Chondrocyte (in vitro differentiated cells): ENCODE measurements at regions not wholly inside any gene's neighbourhood (a gene's known extent, or its start where the extent isn't known, plus 50 kb on each side); places are given as distances from the start of the nearest gene placed in this dataset.

Experiments used
- DNase-seq: peaks from one replicate; pipeline ENCODE4 v3.0.0; 2021; ENCODE audit warnings: mixed read lengths, low spot score
- H3K27ac Mint-ChIP-seq: one replicate; pipeline ENCODE4 v1.8.0; 2021; ENCODE audit warnings: mild to moderate bottlenecking, moderate library complexity, mixed read lengths; ENCODE audit not compliant: unreplicated experiment
- H3K27me3 Mint-ChIP-seq: 2 replicates; pipeline ENCODE4 v1.8.0; 2021; ENCODE audit warnings: low read depth, mixed read lengths
- H3K36me3 Mint-ChIP-seq: 2 replicates; pipeline ENCODE4 v1.8.0; 2021; ENCODE audit warnings: low read depth, mixed read lengths
- H3K4me1 Mint-ChIP-seq: 2 replicates; pipeline ENCODE4 v1.8.0; 2021; ENCODE audit warnings: low read depth, mild to moderate bottlenecking, mixed read lengths
- H3K4me3 Mint-ChIP-seq: one replicate; pipeline ENCODE4 v1.8.0; 2021; ENCODE audit warnings: mild to moderate bottlenecking, moderate library complexity, mixed read lengths; ENCODE audit not compliant: unreplicated experiment
- H3K9me3 Mint-ChIP-seq: 2 replicates; pipeline ENCODE4 v1.8.0; 2021; ENCODE audit warnings: low read depth, mixed read lengths
- TF ChIP-seq, protein P1 (sequence below): fragments of 200-600 bp; sonication (generic); IDR thresholded peaks from 2 replicates; pipeline ENCODE4 v1.5.0; 2021; ENCODE audit warnings: antibody characterized with exemption, mild to moderate bottlenecking, moderate library complexity

DNA sequence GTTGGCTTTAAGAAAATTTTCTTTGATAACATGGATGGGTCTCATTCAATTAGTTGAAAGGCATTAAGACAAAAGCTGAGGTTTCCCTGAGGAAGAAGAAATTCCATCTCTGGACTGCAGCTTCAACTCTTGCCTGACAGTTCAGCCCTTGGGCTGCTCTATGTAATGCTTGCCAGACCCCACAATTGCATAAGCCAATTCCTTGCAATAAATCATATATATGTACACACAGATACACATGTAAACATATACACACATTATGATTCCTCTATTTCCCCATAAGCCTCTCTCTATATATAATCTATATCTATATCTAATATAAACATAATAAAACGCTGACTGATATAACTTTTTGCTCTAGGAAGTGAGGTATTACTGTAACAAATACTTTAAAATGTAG is 301.5 kb upstream of the PRMT6 start:
- no peak overlapping the region for H3K4me3 Mint-ChIP-seq
- no peaks in the 10 kb centered on the region for H3K4me1 Mint-ChIP-seq
- TF ChIP-seq, protein P1, sequence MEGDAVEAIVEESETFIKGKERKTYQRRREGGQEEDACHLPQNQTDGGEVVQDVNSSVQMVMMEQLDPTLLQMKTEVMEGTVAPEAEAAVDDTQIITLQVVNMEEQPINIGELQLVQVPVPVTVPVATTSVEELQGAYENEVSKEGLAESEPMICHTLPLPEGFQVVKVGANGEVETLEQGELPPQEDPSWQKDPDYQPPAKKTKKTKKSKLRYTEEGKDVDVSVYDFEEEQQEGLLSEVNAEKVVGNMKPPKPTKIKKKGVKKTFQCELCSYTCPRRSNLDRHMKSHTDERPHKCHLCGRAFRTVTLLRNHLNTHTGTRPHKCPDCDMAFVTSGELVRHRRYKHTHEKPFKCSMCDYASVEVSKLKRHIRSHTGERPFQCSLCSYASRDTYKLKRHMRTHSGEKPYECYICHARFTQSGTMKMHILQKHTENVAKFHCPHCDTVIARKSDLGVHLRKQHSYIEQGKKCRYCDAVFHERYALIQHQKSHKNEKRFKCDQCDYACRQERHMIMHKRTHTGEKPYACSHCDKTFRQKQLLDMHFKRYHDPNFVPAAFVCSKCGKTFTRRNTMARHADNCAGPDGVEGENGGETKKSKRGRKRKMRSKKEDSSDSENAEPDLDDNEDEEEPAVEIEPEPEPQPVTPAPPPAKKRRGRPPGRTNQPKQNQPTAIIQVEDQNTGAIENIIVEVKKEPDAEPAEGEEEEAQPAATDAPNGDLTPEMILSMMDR, result no peak
- H3K27ac Mint-ChIP-seq, result no peak overlapping the region
- no peaks in the 10 kb centered on the region for H3K36me3 Mint-ChIP-seq
- DNase-seq, result no peak
- H3K9me3 Mint-ChIP-seq, result no peaks in the 10 kb centered on the region
- H3K27me3 Mint-ChIP-seq, result peaks cover 5% of the 10 kb centered on the region

DNA sequence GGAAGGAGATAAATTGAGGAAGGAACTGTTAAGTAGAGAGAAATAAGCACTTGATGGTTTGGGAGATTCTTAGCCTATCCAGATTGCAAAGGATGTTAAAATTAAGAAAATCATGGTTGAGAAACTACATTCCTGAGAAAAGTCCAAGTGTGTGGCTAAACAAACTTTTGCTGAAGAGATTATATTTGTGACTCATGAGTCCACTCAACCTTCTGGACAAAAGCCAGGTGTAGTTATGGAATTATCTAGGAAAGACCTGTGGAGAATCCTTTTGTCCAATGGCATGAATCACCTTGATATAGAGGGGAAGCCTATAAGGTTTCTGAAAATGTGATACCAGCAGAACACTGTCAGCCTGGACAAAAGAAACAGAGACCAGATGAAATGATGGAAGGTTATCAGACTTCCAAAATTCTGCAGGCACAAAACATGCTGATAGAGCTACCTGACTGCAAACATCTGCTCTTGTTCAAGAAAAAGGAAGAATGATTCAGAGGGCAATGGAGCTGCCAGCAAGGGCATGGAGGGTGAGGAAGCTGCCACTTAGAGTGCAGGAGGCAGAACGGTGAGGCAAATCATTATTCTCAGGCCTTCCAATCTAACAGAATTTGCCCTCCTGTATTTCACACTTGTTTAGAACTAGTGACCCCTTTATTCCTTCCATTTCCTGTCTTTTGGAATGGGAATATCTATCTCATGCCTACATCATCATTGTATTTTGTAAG is 300.6 kb upstream of the PRMT6 start:
- TF ChIP-seq, protein P1, result no peak
- no peak overlapping the region for H3K27ac Mint-ChIP-seq
- H3K4me1 Mint-ChIP-seq, result no peaks in the 10 kb centered on the region
- no peaks in the 10 kb centered on the region for H3K9me3 Mint-ChIP-seq
- DNase-seq, result no peak
- no peak overlapping the region for H3K4me3 Mint-ChIP-seq
- H3K27me3 Mint-ChIP-seq, result peaks cover 5% of the 10 kb centered on the region
- H3K36me3 Mint-ChIP-seq, result no peaks in the 10 kb centered on the region

DNA sequence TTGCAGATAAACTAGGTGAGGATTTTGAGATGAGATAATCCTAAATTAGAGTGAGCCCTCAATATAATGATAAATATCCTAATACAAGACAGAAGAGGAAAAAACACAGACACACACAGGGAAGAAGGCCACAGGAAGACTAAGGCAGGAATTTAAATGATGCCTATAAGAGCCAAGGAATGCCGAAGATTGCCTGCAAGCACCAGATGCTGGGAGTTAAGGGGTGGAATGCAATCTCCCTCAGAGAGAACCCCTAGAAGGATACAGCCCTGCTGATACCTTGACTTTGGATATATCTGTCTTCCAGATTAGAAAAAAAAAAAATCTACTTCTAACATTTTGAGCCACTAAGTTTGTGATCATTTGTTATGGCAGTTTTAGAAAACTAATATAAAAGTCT is 299.7 kb upstream of the PRMT6 start:
- H3K9me3 Mint-ChIP-seq, result no peaks in the 10 kb centered on the region
- no peak for DNase-seq
- H3K36me3 Mint-ChIP-seq, result no peaks in the 10 kb centered on the region
- TF ChIP-seq, protein P1, result no peak
- no peak overlapping the region for H3K4me3 Mint-ChIP-seq
- no peaks in the 10 kb centered on the region for H3K4me1 Mint-ChIP-seq
- H3K27me3 Mint-ChIP-seq, result peaks cover 5% of the 10 kb centered on the region
- H3K27ac Mint-ChIP-seq, result no peak overlapping the region

DNA sequence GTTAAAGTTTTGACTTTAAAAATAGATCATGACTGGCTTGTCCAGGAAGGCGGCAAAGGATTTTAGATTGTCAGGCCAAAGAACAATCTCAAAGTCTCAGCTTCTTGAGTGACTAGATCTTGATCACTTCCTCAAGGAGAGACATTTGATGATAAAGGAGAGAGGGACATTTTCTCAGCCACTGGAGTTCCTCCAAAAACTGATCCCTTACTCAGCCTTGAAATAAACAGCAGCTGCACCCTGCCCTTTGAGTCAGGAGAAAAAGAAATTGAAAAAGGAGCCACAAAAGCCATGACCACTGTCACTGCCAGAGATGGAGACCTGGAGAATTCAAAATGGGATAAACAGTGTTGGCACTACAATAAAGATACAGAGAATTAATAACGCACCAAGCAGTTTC is 288.4 kb upstream of the PRMT6 start:
- Mint-ChIP-seq H3K4me1 (no peaks in the 10 kb centered on the region), H3K4me3 (no peak overlapping the region), H3K9me3 (peaks cover 6% of the 10 kb centered on the region), H3K36me3 (no peaks in the 10 kb centered on the region), H3K27me3 (peaks cover 2% of the 10 kb centered on the region), H3K27ac (no peak overlapping the region)
- DNase-seq, result no peak
- TF ChIP-seq, protein P1, result no peak

DNA sequence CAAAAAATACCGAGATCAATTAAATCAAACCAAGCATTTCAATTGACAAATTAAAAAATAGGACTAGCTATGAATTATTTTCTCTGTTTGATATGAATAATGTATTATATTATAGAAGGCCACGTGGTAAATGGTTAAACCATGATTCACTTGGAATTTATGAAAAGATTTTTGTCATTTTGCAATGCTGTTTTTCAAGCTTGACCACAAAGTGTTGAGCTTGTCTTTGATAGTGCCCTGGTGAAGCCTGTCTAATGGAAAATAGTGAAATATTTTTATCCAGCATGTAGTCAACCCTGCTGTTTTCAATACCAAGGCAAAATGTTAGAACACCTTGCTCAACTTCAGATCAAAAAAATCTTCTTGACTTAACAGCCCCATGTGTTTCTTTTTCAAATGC is 288.0 kb upstream of the PRMT6 start:
- Mint-ChIP-seq H3K27ac (no peak overlapping the region), H3K4me3 (no peak overlapping the region), H3K36me3 (no peaks in the 10 kb centered on the region), H3K4me1 (no peaks in the 10 kb centered on the region), H3K27me3 (peaks cover 2% of the 10 kb centered on the region), H3K9me3 (peaks cover 10% of the 10 kb centered on the region)
- DNase-seq, result no peak
- TF ChIP-seq, protein P1, result no peak
